Neural progenitor cell (in vitro differentiated cells): ENCODE measurements at regions not wholly inside any gene's neighbourhood (a gene's known extent, or its start where the extent isn't known, plus 50 kb on each side); places are given as distances from the start of the nearest gene placed in this dataset.

Source experiments
- DNase-seq: peaks from one replicate; pipeline ENCODE4 v3.0.0-alpha.2; 2016; ENCODE audit warnings: low spot score
- H2AFZ ChIP-seq: fragments of 200-600 bp; sonication (generic); replicated peaks from 2 replicates; pipeline ENCODE4 v1.6.1; 2016; ENCODE audit warnings: antibody characterized with exemption
- H3F3A ChIP-seq: fragments of 200-600 bp; sonication (generic); 2 replicates; pipeline ENCODE4 v1.6.1; 2016; ENCODE audit warnings: antibody characterized with exemption, low read depth
- H3K27ac ChIP-seq: fragments of 200-600 bp; sonication (generic); 2 replicates; pipeline ENCODE4 v1.5.1; 2016; ENCODE audit warnings: mild to moderate bottlenecking
- H3K27me3 ChIP-seq: fragments of 200-600 bp; sonication (generic); 2 replicates; pipeline ENCODE4 v1.6.1; 2016; ENCODE audit warnings: mild to moderate bottlenecking, moderate library complexity
- H3K36me3 ChIP-seq: fragments of 200-600 bp; sonication (generic); 2 replicates; pipeline ENCODE4 v1.5.1; 2016
- H3K4me1 ChIP-seq: fragments of 200-600 bp; sonication (generic); 2 replicates; pipeline ENCODE4 v1.6.1; 2016; ENCODE audit warnings: mixed run types
- H3K4me2 ChIP-seq: fragments of 200-600 bp; sonication (generic); 2 replicates; pipeline ENCODE4 v1.6.1; 2016
- H3K4me3 ChIP-seq: fragments of 200-600 bp; sonication (generic); 2 replicates; pipeline ENCODE4 v1.5.1; 2016
- H3K79me2 ChIP-seq: fragments of 200-600 bp; sonication (generic); 2 replicates; pipeline ENCODE4 v1.6.1; 2016; ENCODE audit warnings: low read depth
- H3K9ac ChIP-seq: fragments of 200-600 bp; sonication (generic); 2 replicates; pipeline ENCODE4 v1.6.1; 2016
- H3K9me3 ChIP-seq: fragments of 200-600 bp; sonication (generic); 2 replicates; pipeline ENCODE4 v1.5.1; 2016; ENCODE audit warnings: low read depth
- H4K20me1 ChIP-seq: fragments of 200-600 bp; sonication (generic); 2 replicates; pipeline ENCODE4 v1.6.1; 2016; ENCODE audit warnings: low read depth
- H3K27ac Mint-ChIP-seq: 3 replicates; pipeline ENCODE4 v1.8.0; 2021; ENCODE audit warnings: mixed read lengths
- H3K27me3 Mint-ChIP-seq: 2 replicates; pipeline ENCODE4 v1.8.0; 2022; ENCODE audit warnings: low read depth, mild to moderate bottlenecking, inconsistent platforms, moderate library complexity, mixed read lengths; ENCODE audit not compliant: insufficient read depth
- H3K36me3 Mint-ChIP-seq: 3 replicates; pipeline ENCODE4 v1.8.0; 2021; ENCODE audit warnings: mixed read lengths
- H3K4me1 Mint-ChIP-seq: 3 replicates; pipeline ENCODE4 v1.8.0; 2021; ENCODE audit warnings: mixed read lengths
- H3K4me3 Mint-ChIP-seq: 3 replicates; pipeline ENCODE4 v1.8.0; 2021; ENCODE audit warnings: mild to moderate bottlenecking, moderate library complexity, mixed read lengths
- H3K9me3 Mint-ChIP-seq: 3 replicates; pipeline ENCODE4 v1.8.0; 2020; ENCODE audit warnings: mixed read lengths
- EZH2 ChIP-seq: fragments of 200-600 bp; sonication (generic); IDR thresholded peaks from 2 replicates; pipeline ENCODE4 v1.6.1; 2017; ENCODE audit warnings: antibody characterized with exemption, mild to moderate bottlenecking, moderate library complexity
- EZH2phosphoT487 ChIP-seq: fragments of 200-600 bp; sonication (generic); IDR thresholded peaks from 2 replicates; pipeline ENCODE4 v1.6.1; 2017; ENCODE audit warnings: antibody characterized with exemption
- TF ChIP-seq, protein P1 (sequence below): fragments of 200-600 bp; sonication (generic); IDR thresholded peaks from 2 replicates; pipeline ENCODE4 v1.5.1; 2017; ENCODE audit warnings: antibody characterized with exemption, mild to moderate bottlenecking

DNA sequence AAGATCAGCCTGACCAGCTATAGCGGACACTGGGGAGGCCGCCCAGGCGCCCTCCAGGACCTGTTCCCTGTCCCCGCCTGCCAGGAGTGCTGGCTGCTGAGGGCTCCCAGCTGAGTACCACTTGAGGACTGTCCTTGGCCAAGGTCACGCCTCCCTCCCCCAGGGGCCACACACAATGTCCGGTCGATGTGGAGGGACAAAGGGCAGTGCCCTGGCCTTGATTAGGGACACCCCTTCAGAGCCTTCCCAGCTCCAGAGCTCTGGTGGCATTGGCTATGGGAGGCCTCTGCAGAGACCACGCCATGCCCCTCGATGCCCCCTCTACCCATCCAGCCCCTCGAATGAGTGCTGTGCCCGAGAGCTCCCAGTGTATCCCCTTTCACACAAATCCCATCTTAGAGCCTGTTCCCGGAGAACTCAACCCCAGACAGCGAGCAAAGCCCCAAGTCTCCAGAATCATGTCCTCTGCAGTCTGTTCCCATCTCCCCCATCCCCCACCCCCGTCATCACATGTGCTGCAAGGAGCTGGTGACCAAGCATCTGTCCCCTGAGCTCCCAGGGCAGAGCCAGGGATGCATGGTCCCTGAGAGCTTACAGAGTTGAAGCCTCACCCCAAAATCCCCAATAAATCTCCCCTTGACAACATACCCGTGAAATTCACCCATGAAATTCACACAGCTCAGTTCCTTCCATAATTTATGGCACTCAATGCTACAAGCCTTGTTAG is 158.9 kb downstream of the NUP210 start:
- H3K4me1 Mint-ChIP-seq = peaks cover 53% of the 10 kb centered on the region
- peaks cover 12% of the 10 kb centered on the region for H3K27me3 Mint-ChIP-seq
- no peak for DNase-seq
- Histone ChIP-seq H3K9me3 (no peaks in the 10 kb centered on the region), H2AFZ (no peak overlapping the region), H3K9ac (no peak overlapping the region), H3K27ac (no peak overlapping the region), H3K27me3 (no peaks in the 10 kb centered on the region), H3F3A (no peaks in the 10 kb centered on the region), H3K4me2 (no peak overlapping the region), H3K36me3 (no peaks in the 10 kb centered on the region), H3K4me3 (no peak overlapping the region), H3K4me1 (peaks cover 7% of the 10 kb centered on the region), H3K79me2 (no peaks in the 10 kb centered on the region), H4K20me1 (no peaks in the 10 kb centered on the region)
- no peak for TF ChIP-seq EZH2
- no peak for TF ChIP-seq EZH2phosphoT487
- TF ChIP-seq, protein P1, sequence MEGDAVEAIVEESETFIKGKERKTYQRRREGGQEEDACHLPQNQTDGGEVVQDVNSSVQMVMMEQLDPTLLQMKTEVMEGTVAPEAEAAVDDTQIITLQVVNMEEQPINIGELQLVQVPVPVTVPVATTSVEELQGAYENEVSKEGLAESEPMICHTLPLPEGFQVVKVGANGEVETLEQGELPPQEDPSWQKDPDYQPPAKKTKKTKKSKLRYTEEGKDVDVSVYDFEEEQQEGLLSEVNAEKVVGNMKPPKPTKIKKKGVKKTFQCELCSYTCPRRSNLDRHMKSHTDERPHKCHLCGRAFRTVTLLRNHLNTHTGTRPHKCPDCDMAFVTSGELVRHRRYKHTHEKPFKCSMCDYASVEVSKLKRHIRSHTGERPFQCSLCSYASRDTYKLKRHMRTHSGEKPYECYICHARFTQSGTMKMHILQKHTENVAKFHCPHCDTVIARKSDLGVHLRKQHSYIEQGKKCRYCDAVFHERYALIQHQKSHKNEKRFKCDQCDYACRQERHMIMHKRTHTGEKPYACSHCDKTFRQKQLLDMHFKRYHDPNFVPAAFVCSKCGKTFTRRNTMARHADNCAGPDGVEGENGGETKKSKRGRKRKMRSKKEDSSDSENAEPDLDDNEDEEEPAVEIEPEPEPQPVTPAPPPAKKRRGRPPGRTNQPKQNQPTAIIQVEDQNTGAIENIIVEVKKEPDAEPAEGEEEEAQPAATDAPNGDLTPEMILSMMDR = no peak
- H3K9me3 Mint-ChIP-seq = peaks cover 5% of the 10 kb centered on the region
- H3K4me3 Mint-ChIP-seq = peak overlapping the region; percentile 46
- no peaks in the 10 kb centered on the region for H3K36me3 Mint-ChIP-seq
- H3K27ac Mint-ChIP-seq = peak overlapping the region; percentile 91

DNA sequence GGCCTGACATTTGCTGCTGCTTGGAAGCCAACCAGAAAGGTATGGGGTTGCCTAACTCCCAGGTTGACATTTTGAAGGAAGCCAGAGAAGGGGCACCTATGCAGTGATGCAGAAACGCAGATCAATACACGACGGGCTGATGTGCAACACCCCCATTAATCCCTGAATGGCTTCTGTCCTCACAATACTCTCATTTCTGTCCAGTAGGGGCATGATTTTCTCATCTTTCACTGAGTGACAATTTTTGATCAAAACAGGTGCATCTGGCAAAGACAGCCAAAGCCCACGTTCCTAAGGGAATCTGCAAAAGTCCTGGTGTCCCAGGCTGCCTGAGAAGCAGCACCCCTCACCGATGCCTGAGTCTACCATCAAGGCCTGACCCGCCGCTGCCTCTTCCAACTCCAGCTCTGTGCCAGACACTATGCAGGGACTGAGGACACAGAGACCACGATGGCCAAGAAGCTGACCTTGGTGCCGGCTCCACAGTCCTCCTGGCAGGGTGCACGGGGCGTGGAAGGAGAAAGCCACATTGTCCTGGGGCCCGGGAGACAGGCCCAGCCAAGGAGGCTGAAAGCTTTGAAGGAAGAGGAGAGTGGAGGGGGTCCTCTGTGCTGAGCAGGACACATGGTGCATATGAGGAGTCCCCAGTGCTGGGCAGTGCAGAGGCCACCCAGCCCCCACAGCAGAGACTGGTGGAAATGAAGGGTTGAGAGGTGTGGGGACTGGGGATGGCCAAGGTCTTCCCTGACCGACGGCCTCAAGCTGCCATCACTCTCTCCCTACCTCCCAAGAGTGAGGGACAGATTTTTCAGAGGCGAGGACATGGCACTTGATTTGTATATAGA is 159.6 kb downstream of the NUP210 start:
- Histone ChIP-seq H3K36me3 (no peaks in the 10 kb centered on the region), H3K4me3 (no peak overlapping the region), H3K4me2 (no peak overlapping the region), H3K27ac (no peak overlapping the region), H3K9ac (no peak overlapping the region), H3K27me3 (no peaks in the 10 kb centered on the region), H3K79me2 (no peaks in the 10 kb centered on the region), H3K9me3 (no peaks in the 10 kb centered on the region), H2AFZ (no peak overlapping the region), H3K4me1 (peaks cover 7% of the 10 kb centered on the region), H4K20me1 (no peaks in the 10 kb centered on the region), H3F3A (no peaks in the 10 kb centered on the region)
- Mint-ChIP-seq H3K4me1 (peaks cover 53% of the 10 kb centered on the region), H3K27me3 (peaks cover 10% of the 10 kb centered on the region), H3K27ac (peak overlapping the region; percentile 72), H3K4me3 (no peak overlapping the region), H3K9me3 (peaks cover 3% of the 10 kb centered on the region), H3K36me3 (no peaks in the 10 kb centered on the region)
- no peak for DNase-seq
- TF ChIP-seq, protein P1 = peak; percentile 33
- TF ChIP-seq EZH2phosphoT487 = no peak

DNA sequence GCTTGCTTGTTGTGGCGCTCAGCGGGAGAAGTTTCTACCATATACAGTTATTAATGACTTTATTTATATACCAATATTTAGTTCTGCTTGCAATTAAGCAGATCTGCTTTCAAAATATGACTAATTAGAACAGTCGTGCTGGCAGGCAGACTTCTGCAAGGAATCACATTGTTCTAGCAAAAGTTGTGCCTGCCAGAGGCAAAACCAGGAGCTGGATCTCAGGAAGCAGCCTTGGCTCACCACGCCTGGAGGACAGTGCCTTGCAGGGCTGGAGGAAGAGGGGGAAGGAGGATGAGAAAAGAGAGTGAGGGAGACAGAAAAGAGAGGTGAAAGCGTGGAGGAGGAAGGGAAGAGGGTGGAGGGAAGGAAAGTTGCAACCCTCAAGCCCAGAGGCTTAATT is 160.3 kb downstream of the NUP210 start:
- peaks cover 7% of the 10 kb centered on the region for H3K27me3 Mint-ChIP-seq
- H3K36me3 Mint-ChIP-seq = no peaks in the 10 kb centered on the region
- no peak for TF ChIP-seq EZH2phosphoT487
- TF ChIP-seq, protein P1 = no peak
- no peak for TF ChIP-seq EZH2
- H3K4me3 ChIP-seq = no peak overlapping the region
- H2AFZ ChIP-seq = no peak overlapping the region
- no peaks in the 10 kb centered on the region for H3K36me3 ChIP-seq
- H3K9ac ChIP-seq = no peak overlapping the region
- no peak for DNase-seq
- no peak overlapping the region for H3K27ac Mint-ChIP-seq
- no peak overlapping the region for H3K27ac ChIP-seq
- no peak overlapping the region for H3K4me2 ChIP-seq
- no peaks in the 10 kb centered on the region for H3K79me2 ChIP-seq
- no peaks in the 10 kb centered on the region for H3K9me3 Mint-ChIP-seq
- H3K4me3 Mint-ChIP-seq = no peak overlapping the region
- H3F3A ChIP-seq = no peaks in the 10 kb centered on the region
- H3K9me3 ChIP-seq = no peaks in the 10 kb centered on the region
- H3K4me1 ChIP-seq = peaks cover 10% of the 10 kb centered on the region
- H4K20me1 ChIP-seq = no peaks in the 10 kb centered on the region
- H3K4me1 Mint-ChIP-seq = peaks cover 52% of the 10 kb centered on the region
- H3K27me3 ChIP-seq = no peaks in the 10 kb centered on the region
